IMR-90 (cell line): ENCODE measurements at regions not wholly inside any gene's neighbourhood (a gene's known extent, or its start where the extent isn't known, plus 50 kb on each side); places are given as distances from the start of the nearest gene placed in this dataset.

Experiments used
- BHLHE40 ChIP-seq: fragments of 150-350 bp; IDR thresholded peaks from 2 replicates; pipeline ENCODE4 v1.6.1; 2016; ENCODE audit warnings: mild to moderate bottlenecking, low read depth, low read length
- CTCF ChIP-seq: conservative IDR thresholded peaks from 2 replicates; pipeline ENCODE4 v1.5.1; 2012; ENCODE audit warnings: mild to moderate bottlenecking, low read depth, low read length, improper control_type of control experiment
- ELK1 ChIP-seq: fragments of 150-350 bp; IDR thresholded peaks from 2 replicates; pipeline ENCODE4 v1.6.1; 2016; ENCODE audit warnings: low read depth, mild to moderate bottlenecking, low read length, moderate library complexity, borderline replicate concordance
- MXI1 ChIP-seq: IDR thresholded peaks from 2 replicates; pipeline ENCODE4 v1.6.1; 2012; ENCODE audit warnings: low read depth, mild to moderate bottlenecking, low read length, moderate library complexity, borderline replicate concordance
- NFE2L2 ChIP-seq: fragments of 150-350 bp; IDR thresholded peaks from 2 replicates; pipeline ENCODE4 v1.6.1; 2016; ENCODE audit warnings: low read depth, mild to moderate bottlenecking, low read length
- POLR2A ChIP-seq: IDR thresholded peaks from 2 replicates; pipeline ENCODE4 v1.6.1; 2012; ENCODE audit warnings: mild to moderate bottlenecking, low read depth, low read length
- RAD21 ChIP-seq: IDR thresholded peaks from 2 replicates; pipeline ENCODE4 v1.6.1; 2012; ENCODE audit warnings: low read length, improper control_type of control experiment
- RFX5 ChIP-seq: IDR thresholded peaks from 2 replicates; pipeline ENCODE4 v1.8.0; 2012; ENCODE audit warnings: low read depth, mild to moderate bottlenecking, low read length, moderate library complexity
- SMC3 ChIP-seq: fragments of 150-350 bp; IDR thresholded peaks from 2 replicates; pipeline ENCODE4 v1.6.1; 2016; ENCODE audit warnings: low read depth, mild to moderate bottlenecking, antibody characterized with exemption, low read length, moderate library complexity
- TF ChIP-seq, protein P1 (sequence below): fragments of 150-350 bp; IDR thresholded peaks from 2 replicates; pipeline ENCODE4 v1.6.1; 2017; ENCODE audit warnings: mild to moderate bottlenecking, antibody characterized with exemption, low read length, low read depth

GRCh38 chr9:1458503-1458902 lies 408.3 kb downstream of the DMRT2 start:
- TF ChIP-seq CTCF: no peak
- no peak for TF ChIP-seq RAD21
- TF ChIP-seq POLR2A: no peak
- TF ChIP-seq, protein P1, sequence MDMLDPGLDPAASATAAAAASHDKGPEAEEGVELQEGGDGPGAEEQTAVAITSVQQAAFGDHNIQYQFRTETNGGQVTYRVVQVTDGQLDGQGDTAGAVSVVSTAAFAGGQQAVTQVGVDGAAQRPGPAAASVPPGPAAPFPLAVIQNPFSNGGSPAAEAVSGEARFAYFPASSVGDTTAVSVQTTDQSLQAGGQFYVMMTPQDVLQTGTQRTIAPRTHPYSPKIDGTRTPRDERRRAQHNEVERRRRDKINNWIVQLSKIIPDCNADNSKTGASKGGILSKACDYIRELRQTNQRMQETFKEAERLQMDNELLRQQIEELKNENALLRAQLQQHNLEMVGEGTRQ: no peak
- no peak for TF ChIP-seq RFX5
- no peak; the same call in 1 of the 2 replicates for TF ChIP-seq BHLHE40
- no peak for TF ChIP-seq SMC3
- no peak for TF ChIP-seq ELK1
- no peak for TF ChIP-seq MXI1
- no peak for TF ChIP-seq NFE2L2
